ENCODE measurements at regions not wholly inside any gene's neighbourhood (a gene's known extent, or its start where the extent isn't known, plus 50 kb on each side); places are given as distances from the start of the nearest gene placed in this dataset.

- no peak for TF ChIP-seq CTCF (IDR thresholded peaks at IDR 0.05)
- TF ChIP-seq POLR2A (IDR thresholded peaks at IDR 0.05): no peak
Observed at GRCh38 chr17:53316988-53317387, 505.7 kb upstream of the KIF2B start.
